Hepatocyte (in vitro differentiated cells): ENCODE measurements at regions not wholly inside any gene's neighbourhood (a gene's known extent, or its start where the extent isn't known, plus 50 kb on each side); places are given as distances from the start of the nearest gene placed in this dataset.
"Not testable (repeated sequence)": the region's sequence is repeated elsewhere in the genome, so short reads cannot be mapped to it uniquely, and the experiment has no call there.

ENCODE experiments used
- DNase-seq: peaks from one replicate; pipeline ENCODE4 v3.0.0-alpha.2; 2016; ENCODE audit warnings: low spot score
- H2AFZ ChIP-seq: fragments of 200-600 bp; sonication (generic); 2 replicates; pipeline ENCODE4 v1.6.0; 2016; ENCODE audit warnings: antibody characterized with exemption, mild to moderate bottlenecking
- H3K27ac ChIP-seq: fragments of 200-600 bp; sonication (generic); 2 replicates; pipeline ENCODE4 v1.5.1; 2016; ENCODE audit warnings: mild to moderate bottlenecking
- H3K27me3 ChIP-seq: fragments of 200-600 bp; sonication (generic); 2 replicates; pipeline ENCODE4 v1.6.1; 2016
- H3K36me3 ChIP-seq: fragments of 200-600 bp; sonication (generic); replicated peaks from 2 replicates; pipeline ENCODE4 v1.5.1; 2016; ENCODE audit warnings: low read depth; ENCODE audit not compliant: insufficient read depth
- H3K4me1 ChIP-seq: fragments of 200-600 bp; sonication (generic); 2 replicates; pipeline ENCODE4 v1.5.1; 2016; ENCODE audit warnings: mild to moderate bottlenecking, moderate library complexity; ENCODE audit not compliant: insufficient read depth
- H3K4me2 ChIP-seq: fragments of 200-600 bp; sonication (generic); 2 replicates; pipeline ENCODE4 v1.6.0; 2016
- H3K4me3 ChIP-seq: fragments of 200-600 bp; sonication (generic); 2 replicates; pipeline ENCODE4 v1.5.1; 2016; ENCODE audit warnings: mild to moderate bottlenecking
- H3K79me2 ChIP-seq: fragments of 200-600 bp; sonication (generic); 2 replicates; pipeline ENCODE4 v1.6.0; 2017; ENCODE audit warnings: mild to moderate bottlenecking
- H3K9me2 ChIP-seq: fragments of 200-600 bp; sonication (generic); replicated peaks from 2 replicates; pipeline ENCODE4 v1.6.0; 2017; ENCODE audit warnings: mild to moderate bottlenecking; ENCODE audit not compliant: insufficient read depth
- H3K9me3 ChIP-seq: fragments of 200-600 bp; sonication (generic); 2 replicates; pipeline ENCODE4 v1.5.1; 2016; ENCODE audit warnings: low read depth, mild to moderate bottlenecking
- H4K20me1 ChIP-seq: fragments of 200-600 bp; sonication (generic); 2 replicates; pipeline ENCODE4 v1.6.0; 2016; ENCODE audit warnings: mild to moderate bottlenecking; ENCODE audit not compliant: insufficient read depth, poor library complexity, severe bottlenecking
- WGBS: methylation state at CpG from one replicate; pipeline ENCODE4 v1.1.6; 2016; ENCODE audit warnings: low lambda C conversion rate; ENCODE audit errors: missing lambda C conversion rate; 5-methylcytosine and 5-hydroxymethylcytosine counted together
- TF ChIP-seq, protein P1 (sequence below): fragments of 200-600 bp; sonication (generic); IDR thresholded peaks from 2 replicates; pipeline ENCODE4 v1.5.1; 2016; ENCODE audit warnings: antibody characterized with exemption, mild to moderate bottlenecking; ENCODE audit not compliant: poor library complexity

- H3K27ac ChIP-seq, H3K36me3 ChIP-seq, H3K4me3 ChIP-seq, H3K4me2 ChIP-seq, H3K4me1 ChIP-seq, DNase-seq, H3K9me2 ChIP-seq, H3K79me2 ChIP-seq, H3K27me3 ChIP-seq, H4K20me1 ChIP-seq, H2AFZ ChIP-seq, H3K9me3 ChIP-seq: not testable (repeated sequence)
- WGBS: 98% methylated on average over 4 of the region's 4 CpGs
Measured at GRCh38 chr3:130151555-130151954, 69.9 kb downstream of the ALG1L2 start.

GRCh38 chr3:130153247-130153646, 71.6 kb downstream of the ALG1L2 start:
- WGBS: 82% methylated on average over 8 of the region's 8 CpGs
- not testable (repeated sequence) for H3K4me1 ChIP-seq, H3K4me3 ChIP-seq, H3K27me3 ChIP-seq, H3K9me3 ChIP-seq, DNase-seq, H2AFZ ChIP-seq, H3K4me2 ChIP-seq, H3K79me2 ChIP-seq, H3K36me3 ChIP-seq, H3K27ac ChIP-seq, H3K9me2 ChIP-seq, H4K20me1 ChIP-seq

DNA sequence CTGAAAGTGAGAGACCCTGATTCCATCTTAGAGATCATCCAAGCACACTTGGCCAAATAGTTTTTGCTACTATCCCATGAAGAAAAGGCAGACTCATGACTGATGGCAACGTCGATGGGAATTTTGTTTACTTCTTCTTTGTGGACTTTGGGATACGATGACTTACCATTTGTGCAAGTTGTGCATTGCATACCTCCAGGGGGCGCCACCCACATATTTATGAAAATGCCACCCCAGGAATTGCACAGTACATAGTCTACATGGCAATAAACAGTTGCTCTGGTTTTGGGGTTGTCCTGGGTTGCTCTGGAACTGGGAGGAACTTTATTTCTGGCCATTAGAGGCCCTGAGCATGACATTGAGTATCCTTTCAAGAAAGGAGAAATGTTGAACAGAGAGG, 73.8 kb downstream of the ALG1L2 start:
- H3K9me3 ChIP-seq, H3K36me3 ChIP-seq, H4K20me1 ChIP-seq, H3K27ac ChIP-seq, DNase-seq, H3K79me2 ChIP-seq, H3K27me3 ChIP-seq, H3K4me1 ChIP-seq, H3K9me2 ChIP-seq, H3K4me2 ChIP-seq, H3K4me3 ChIP-seq, H2AFZ ChIP-seq: not testable (repeated sequence)
- 41% methylated on average over 3 of the region's 4 CpGs for WGBS
- TF ChIP-seq, protein P1, sequence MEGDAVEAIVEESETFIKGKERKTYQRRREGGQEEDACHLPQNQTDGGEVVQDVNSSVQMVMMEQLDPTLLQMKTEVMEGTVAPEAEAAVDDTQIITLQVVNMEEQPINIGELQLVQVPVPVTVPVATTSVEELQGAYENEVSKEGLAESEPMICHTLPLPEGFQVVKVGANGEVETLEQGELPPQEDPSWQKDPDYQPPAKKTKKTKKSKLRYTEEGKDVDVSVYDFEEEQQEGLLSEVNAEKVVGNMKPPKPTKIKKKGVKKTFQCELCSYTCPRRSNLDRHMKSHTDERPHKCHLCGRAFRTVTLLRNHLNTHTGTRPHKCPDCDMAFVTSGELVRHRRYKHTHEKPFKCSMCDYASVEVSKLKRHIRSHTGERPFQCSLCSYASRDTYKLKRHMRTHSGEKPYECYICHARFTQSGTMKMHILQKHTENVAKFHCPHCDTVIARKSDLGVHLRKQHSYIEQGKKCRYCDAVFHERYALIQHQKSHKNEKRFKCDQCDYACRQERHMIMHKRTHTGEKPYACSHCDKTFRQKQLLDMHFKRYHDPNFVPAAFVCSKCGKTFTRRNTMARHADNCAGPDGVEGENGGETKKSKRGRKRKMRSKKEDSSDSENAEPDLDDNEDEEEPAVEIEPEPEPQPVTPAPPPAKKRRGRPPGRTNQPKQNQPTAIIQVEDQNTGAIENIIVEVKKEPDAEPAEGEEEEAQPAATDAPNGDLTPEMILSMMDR: peak; percentile 21

GRCh38 chr3:130166856-130167255, 85.2 kb downstream of the ALG1L2 start:
- DNase-seq, H3K4me2 ChIP-seq, H2AFZ ChIP-seq, H3K79me2 ChIP-seq, H4K20me1 ChIP-seq, H3K4me3 ChIP-seq, H3K36me3 ChIP-seq, H3K9me2 ChIP-seq, H3K27me3 ChIP-seq, H3K9me3 ChIP-seq, H3K27ac ChIP-seq, H3K4me1 ChIP-seq: not testable (repeated sequence)
- 71% methylated on average over 3 of the region's 4 CpGs for WGBS

DNA sequence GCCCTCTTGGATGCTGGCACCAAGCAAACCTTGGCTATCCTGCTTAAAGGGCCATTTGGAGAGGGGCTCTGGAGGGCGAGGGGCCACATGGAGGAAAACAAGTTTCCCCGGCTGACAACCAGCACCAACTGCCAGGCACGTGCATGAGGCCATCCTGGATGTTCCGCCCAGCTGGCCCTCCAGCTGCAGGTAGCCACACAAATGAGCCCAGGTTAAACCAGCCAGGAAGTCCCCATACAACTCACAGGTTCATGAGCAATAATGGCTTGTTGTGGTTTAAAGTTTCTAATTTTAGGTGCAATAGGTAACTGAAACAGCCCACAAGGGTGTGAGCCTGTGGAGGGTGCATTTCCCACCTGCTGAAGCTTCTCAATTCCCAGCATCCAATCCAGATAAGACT, 93.6 kb downstream of the ALG1L2 start:
- not testable (repeated sequence) for H3K36me3 ChIP-seq, H3K4me2 ChIP-seq, H4K20me1 ChIP-seq, H2AFZ ChIP-seq, H3K9me2 ChIP-seq, H3K79me2 ChIP-seq, H3K4me3 ChIP-seq, H3K9me3 ChIP-seq, H3K27ac ChIP-seq, DNase-seq, H3K27me3 ChIP-seq
- peaks cover 15% of the 10 kb centered on the region for H3K4me1 ChIP-seq
- 92% methylated on average over 4 of the region's 4 CpGs for WGBS

DNA sequence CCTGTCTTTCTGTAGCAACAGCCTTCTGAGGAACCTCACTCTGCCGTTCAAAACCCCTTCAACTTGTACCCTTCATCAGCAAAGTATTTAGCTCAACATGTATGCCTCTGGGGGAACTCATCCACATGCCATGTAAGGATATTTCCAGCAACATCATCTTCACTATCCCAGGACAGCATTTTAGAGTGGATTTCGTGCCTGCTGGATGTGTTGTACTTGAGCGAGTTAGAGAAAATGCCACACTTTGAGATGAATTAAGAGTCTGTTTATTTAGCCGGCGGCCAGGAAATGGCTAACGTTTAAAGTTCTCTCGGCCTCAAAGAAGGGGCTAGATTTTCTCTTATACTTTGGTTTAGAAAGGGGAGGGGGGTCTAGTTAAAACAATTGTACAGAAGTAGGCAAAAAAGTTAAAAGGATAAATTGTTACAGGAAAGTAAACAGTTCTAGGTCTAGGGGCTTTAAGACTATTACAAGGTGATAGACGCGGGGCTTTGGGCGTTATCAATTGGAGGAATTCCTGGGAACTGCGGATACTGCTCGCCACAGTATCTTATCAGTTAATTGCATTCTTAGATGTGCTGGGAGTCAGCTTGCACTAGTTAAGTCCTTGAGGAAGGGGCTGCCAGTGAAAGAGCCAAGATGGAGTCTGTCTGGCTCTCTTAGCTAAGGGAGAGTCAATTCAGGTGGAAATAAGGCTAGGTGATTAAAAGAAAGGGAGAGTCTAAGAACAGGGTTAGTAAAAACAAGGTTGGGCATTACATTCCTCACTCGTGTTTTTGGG, 95.0 kb downstream of the ALG1L2 start:
- not testable (repeated sequence) for H3K9me2 ChIP-seq, DNase-seq, H3K79me2 ChIP-seq, H3K4me3 ChIP-seq, H3K27me3 ChIP-seq, H3K9me3 ChIP-seq, H3K27ac ChIP-seq, H4K20me1 ChIP-seq, H3K36me3 ChIP-seq
- peak overlapping the region; percentile 57 for H2AFZ ChIP-seq
- peaks cover 17% of the 10 kb centered on the region for H3K4me1 ChIP-seq
- WGBS: 10% methylated on average over 13 of the region's 13 CpGs
- H3K4me2 ChIP-seq: peak overlapping the region; percentile 62

DNA sequence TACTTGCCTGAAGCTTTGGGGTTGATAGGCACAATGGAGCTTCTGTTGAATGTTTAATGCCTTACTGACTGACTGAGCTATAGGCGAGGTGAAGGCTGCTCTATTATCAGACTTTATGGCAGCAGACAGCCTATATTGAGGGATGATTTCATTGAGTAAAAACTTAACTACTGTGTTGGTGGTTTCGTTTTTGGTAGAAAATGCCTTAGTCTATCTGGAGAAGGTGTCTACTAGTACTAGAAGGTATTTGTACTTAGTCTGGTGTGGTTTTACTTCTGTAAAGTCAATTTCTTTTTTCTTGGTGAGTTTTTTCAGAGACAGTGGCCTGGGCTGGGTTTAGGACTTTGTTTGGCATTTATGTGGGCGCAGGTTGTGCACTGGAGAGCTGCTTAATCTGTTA, 97.2 kb downstream of the ALG1L2 start:
- DNase-seq, H2AFZ ChIP-seq, H4K20me1 ChIP-seq, H3K27me3 ChIP-seq, H3K79me2 ChIP-seq, H3K9me2 ChIP-seq, H3K9me3 ChIP-seq, H3K36me3 ChIP-seq, H3K4me3 ChIP-seq: not testable (repeated sequence)
- Histone ChIP-seq H3K4me1 (peaks cover 17% of the 10 kb centered on the region), H3K27ac (peak overlapping the region; percentile 59), H3K4me2 (peak overlapping the region; percentile 57)
- WGBS: 27% methylated on average over 3 of the region's 3 CpGs

DNA sequence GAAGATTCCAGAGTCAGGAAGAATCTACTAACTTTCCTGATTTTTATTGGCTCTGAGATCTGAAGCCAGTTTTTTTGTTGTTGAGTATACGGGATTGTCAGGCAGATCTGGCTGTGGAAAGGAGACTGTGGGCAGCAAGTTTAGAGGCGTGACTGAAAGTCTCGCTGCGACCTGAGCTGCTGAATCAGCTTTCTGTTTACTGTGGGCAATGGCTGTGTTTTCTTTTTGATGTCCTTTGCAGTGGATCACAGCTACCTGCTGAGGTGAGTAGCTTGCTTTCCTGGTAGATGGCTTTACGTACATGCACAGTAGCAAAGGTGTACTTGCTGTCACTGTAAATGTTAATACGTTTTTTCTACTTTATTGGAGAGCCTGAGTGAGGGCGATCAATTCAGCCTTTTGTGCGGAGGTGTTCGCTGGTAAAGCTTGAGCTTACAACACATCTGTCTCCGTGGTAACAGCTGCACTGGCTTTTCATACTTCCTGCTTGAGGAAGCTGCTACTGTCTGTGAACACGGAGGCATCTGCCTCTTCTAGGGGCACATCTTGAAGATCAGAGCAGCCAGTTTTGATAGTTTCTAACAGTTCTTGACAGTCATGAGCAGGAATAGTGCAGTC, 97.8 kb downstream of the ALG1L2 start:
- peaks cover 17% of the 10 kb centered on the region for H3K4me1 ChIP-seq
- H2AFZ ChIP-seq: peak overlapping the region; percentile 38
- H3K27ac ChIP-seq: peak overlapping the region; percentile 59
- 8% methylated on average over 11 of the region's 11 CpGs for WGBS
- not testable (repeated sequence) for H3K27me3 ChIP-seq, H4K20me1 ChIP-seq, H3K9me3 ChIP-seq, H3K9me2 ChIP-seq, H3K36me3 ChIP-seq, H3K79me2 ChIP-seq, H3K4me3 ChIP-seq
- peak; percentile 25 for DNase-seq
- peak overlapping the region; percentile 72 for H3K4me2 ChIP-seq
